OCI-LY1 (cell line): ENCODE measurements at regions not wholly inside any gene's neighbourhood (a gene's known extent, or its start where the extent isn't known, plus 50 kb on each side); places are given as distances from the start of the nearest gene placed in this dataset.

Source experiments
- H2AFZ ChIP-seq: fragments of 200-600 bp; sonication (generic), shearing (Covaris generic); 2 replicates; pipeline ENCODE4 v1.6.0; 2014; ENCODE audit warnings: antibody characterized with exemption, mild to moderate bottlenecking, low read length
- H3F3A ChIP-seq: fragments of 200-600 bp; sonication (generic), shearing (Covaris generic); 2 replicates; pipeline ENCODE4 v1.6.0; 2014; ENCODE audit warnings: mild to moderate bottlenecking, antibody characterized with exemption, low read length, moderate library complexity; ENCODE audit not compliant: insufficient read depth
- H3K27ac ChIP-seq: fragments of 200-600 bp; sonication (generic); 2 replicates; pipeline ENCODE4 v1.5.1; 2014; ENCODE audit warnings: low read length, mixed run types, mild to moderate bottlenecking, low read depth; ENCODE audit not compliant: poor library complexity, severe bottlenecking
- H3K27me3 ChIP-seq: fragments of 200-600 bp; sonication (generic); 2 replicates; pipeline ENCODE4 v1.6.0; 2014; ENCODE audit warnings: antibody characterized with exemption, mild to moderate bottlenecking, low read length, moderate library complexity; ENCODE audit not compliant: insufficient read depth
- H3K36me3 ChIP-seq: fragments of 200-600 bp; sonication (generic); 2 replicates; pipeline ENCODE4 v1.6.1; 2014; ENCODE audit warnings: mild to moderate bottlenecking, antibody characterized with exemption, low read length, moderate library complexity, mixed read lengths; ENCODE audit not compliant: insufficient read depth
- H3K4me1 ChIP-seq: fragments of 200-600 bp; sonication (generic); 2 replicates; pipeline ENCODE4 v1.5.1; 2014; ENCODE audit warnings: mild to moderate bottlenecking, low read length, moderate library complexity; ENCODE audit not compliant: insufficient read depth, severe bottlenecking
- H3K4me2 ChIP-seq: fragments of 200-600 bp; sonication (generic), shearing (Covaris generic); 2 replicates; pipeline ENCODE4 v1.6.1; 2014; ENCODE audit warnings: low read length
- H3K4me3 ChIP-seq: fragments of 200-600 bp; sonication (generic); 2 replicates; pipeline ENCODE4 v1.5.1; 2014; ENCODE audit warnings: low read length, low read depth, mild to moderate bottlenecking, mixed read lengths; ENCODE audit not compliant: poor library complexity, severe bottlenecking
- H3K79me2 ChIP-seq: fragments of 200-600 bp; shearing (Covaris generic); 2 replicates; pipeline ENCODE4 v1.6.1; 2016; ENCODE audit warnings: mixed run types, low read length, mixed read lengths; ENCODE audit not compliant: insufficient read depth
- H3K9ac ChIP-seq: fragments of 200-600 bp; sonication (generic), shearing (Covaris generic); 2 replicates; pipeline ENCODE4 v1.6.1; 2014; ENCODE audit warnings: mild to moderate bottlenecking, low read length, mixed read lengths
- H3K9me2 ChIP-seq: fragments of 200-600 bp; sonication (generic), shearing (Covaris generic); 2 replicates; pipeline ENCODE4 v1.6.1; 2014; ENCODE audit warnings: low read depth, mild to moderate bottlenecking, low read length, mixed read lengths
- H3K9me3 ChIP-seq: fragments of 200-600 bp; shearing (Covaris generic); 2 replicates; pipeline ENCODE4 v1.6.1; 2014; ENCODE audit warnings: low read length, mixed read lengths
- H4K20me1 ChIP-seq: fragments of 200-600 bp; sonication (generic), shearing (Covaris generic); 2 replicates; pipeline ENCODE4 v1.6.0; 2016; ENCODE audit warnings: mild to moderate bottlenecking, low read length; ENCODE audit not compliant: insufficient read depth
- CTCF ChIP-seq: fragments of 200-600 bp; sonication (generic), shearing (Covaris generic); IDR thresholded peaks from 2 replicates; pipeline ENCODE4 v1.5.1; 2017; ENCODE audit warnings: mild to moderate bottlenecking, antibody characterized with exemption, low read length, moderate library complexity, mixed read lengths
- EZH2 ChIP-seq: fragments of 200-600 bp; sonication (generic), shearing (Covaris generic); IDR thresholded peaks from 2 replicates; pipeline ENCODE4 v1.8.0; 2017; ENCODE audit warnings: borderline replicate concordance, mixed run types, mild to moderate bottlenecking, antibody characterized with exemption, low read length, moderate library complexity, mixed read lengths

- no peaks in the 10 kb centered on the region for H3K27me3 ChIP-seq
- no peak overlapping the region for H3K4me2 ChIP-seq
- no peaks in the 10 kb centered on the region for H4K20me1 ChIP-seq
- H3K4me3 ChIP-seq: no peak overlapping the region
- H3K4me1 ChIP-seq: no peaks in the 10 kb centered on the region
- no peak overlapping the region for H3K27ac ChIP-seq
- H3K36me3 ChIP-seq: no peaks in the 10 kb centered on the region
- no peaks in the 10 kb centered on the region for H3K9me3 ChIP-seq
- TF ChIP-seq EZH2 (no peak), CTCF (no peak)
- H3F3A ChIP-seq: no peaks in the 10 kb centered on the region
- H3K79me2 ChIP-seq: no peaks in the 10 kb centered on the region
- no peak overlapping the region for H2AFZ ChIP-seq
- H3K9me2 ChIP-seq: no peaks in the 10 kb centered on the region
- H3K9ac ChIP-seq: no peak overlapping the region
These were observed 73.4 kb upstream of the ITPRID2 start for GRCh38 chr2:181818058-181818680.

GRCh38 chr2:181818840-181819239 lies 72.7 kb upstream of the ITPRID2 start:
- no peaks in the 10 kb centered on the region for H3K36me3 ChIP-seq
- no peaks in the 10 kb centered on the region for H3K27me3 ChIP-seq
- no peak overlapping the region for H3K4me3 ChIP-seq
- H3K79me2 ChIP-seq: no peaks in the 10 kb centered on the region
- no peaks in the 10 kb centered on the region for H3K9me2 ChIP-seq
- H3K9ac ChIP-seq: no peak overlapping the region
- no peak overlapping the region for H3K27ac ChIP-seq
- TF ChIP-seq EZH2 (no peak), CTCF (no peak)
- no peaks in the 10 kb centered on the region for H4K20me1 ChIP-seq
- H2AFZ ChIP-seq: no peak overlapping the region
- no peaks in the 10 kb centered on the region for H3K4me1 ChIP-seq
- H3K9me3 ChIP-seq: no peaks in the 10 kb centered on the region
- no peak overlapping the region for H3K4me2 ChIP-seq
- no peaks in the 10 kb centered on the region for H3F3A ChIP-seq

GRCh38 chr2:181821049-181821448 lies 70.5 kb upstream of the ITPRID2 start:
- no peak for TF ChIP-seq EZH2
- no peak for TF ChIP-seq CTCF
- Histone ChIP-seq H3K36me3 (no peaks in the 10 kb centered on the region), H3K79me2 (no peaks in the 10 kb centered on the region), H3F3A (no peaks in the 10 kb centered on the region), H2AFZ (no peak overlapping the region), H3K9me2 (no peaks in the 10 kb centered on the region), H3K27me3 (no peaks in the 10 kb centered on the region), H3K27ac (no peak overlapping the region), H3K9ac (no peak overlapping the region), H3K4me2 (no peak overlapping the region), H3K9me3 (no peaks in the 10 kb centered on the region), H4K20me1 (no peaks in the 10 kb centered on the region), H3K4me3 (no peak overlapping the region), H3K4me1 (no peaks in the 10 kb centered on the region)
